H1 (cell line): ENCODE measurements at regions not wholly inside any gene's neighbourhood (a gene's known extent, or its start where the extent isn't known, plus 50 kb on each side); places are given as distances from the start of the nearest gene placed in this dataset.

Source experiments
- ATF2 ChIP-seq: IDR thresholded peaks from 2 replicates; pipeline ENCODE4 v1.6.1; 2012; ENCODE audit warnings: low read length, inconsistent platforms
- POLR2A ChIP-seq, 2 experiments: IDR thresholded peaks; 1 replicate in 1 of 2; 2 replicates in 1 of 2; pipeline ENCODE4 v1.6.1; 2011; ENCODE audit warnings: low read depth in 2 of 2, low read length in 2 of 2, mild to moderate bottlenecking in 2 of 2; ENCODE audit errors: control extremely low read depth in 1 of 2
- SAP30 ChIP-seq: fragments of 300-600 bp; sonication (generic); IDR thresholded peaks from 2 replicates; pipeline ENCODE4 v1.7.1; 2012; ENCODE audit warnings: low read length, moderate library complexity, mild to moderate bottlenecking, inconsistent platforms; ENCODE audit not compliant: insufficient read depth, insufficient replicate concordance
- SIN3A ChIP-seq, 2 experiments: IDR thresholded peaks in 1 of 2; conservative IDR thresholded peaks in 1 of 2; 2 replicates each; pipeline ENCODE4 v1.6.1; 2011 to 2012; ENCODE audit warnings: low read length in 2 of 2, improper control_type of control experiment in 1 of 2, low read depth in 1 of 2, mild to moderate bottlenecking in 1 of 2

- TF ChIP-seq ATF2 (no peak), POLR2A (IDR thresholded peaks at IDR 0.05; ENCODE audit: control extremely low read depth in 1 of 2, low read depth in 2 of 2, low read length in 2 of 2) (no peak), SIN3A (conservative IDR thresholded peaks at IDR 0.05 in 1 of 2, IDR thresholded peaks at IDR 0.05 in 1 of 2; ENCODE audit: low read depth in 1 of 2, low read length in 2 of 2) (no peak), SAP30 (no peak)
These were observed 113.5 kb downstream of the MBL2 start (continued) for GRCh38 chr10:52659085-52659484.
